ENCODE measurements at regions not wholly inside any gene's neighbourhood (a gene's known extent, or its start where the extent isn't known, plus 50 kb on each side); places are given as distances from the start of the nearest gene placed in this dataset.
A peak's percentile ranks its signal among the peaks of the same experiment; 100 is the strongest.

- Histone ChIP-seq H3K27me3 (replicated peaks; ENCODE audit: insufficient read depth, low read length) (no peaks in the 10 kb centered on the region), H3K4me2 (ENCODE audit: low read depth, low read length) (no peak overlapping the region), H3K4me3 (ENCODE audit: low read length) (no peak overlapping the region), H3K9me3 (replicated peaks; ENCODE audit: insufficient read depth, low read length) (no peaks in the 10 kb centered on the region; the same call in 1 of the 2 replicates), H3K27ac (ENCODE audit: low read length) (no peak overlapping the region), H4K20me1 (ENCODE audit: insufficient read depth, low read length) (no peaks in the 10 kb centered on the region), H2AFZ (ENCODE audit: low read length) (no peak overlapping the region), H3K9me2 (replicated peaks; ENCODE audit: insufficient read depth, low read length) (no peaks in the 10 kb centered on the region), H3K4me1 (ENCODE audit: low read length) (no peaks in the 10 kb centered on the region), H3F3A (ENCODE audit: insufficient read depth, low read length) (no peaks in the 10 kb centered on the region), H3K79me2 (ENCODE audit: low read length) (no peaks in the 10 kb centered on the region), H3K36me3 (replicated peaks; ENCODE audit: insufficient read depth, low read length) (no peaks in the 10 kb centered on the region), H3K9ac (ENCODE audit: low read length) (no peak overlapping the region)
- DNase-seq = no peak
- TF ChIP-seq EZH2 (optimal IDR thresholded peaks at IDR 0.05; ENCODE audit: low read depth, low read length) (no peak), EZH2phosphoT487 (IDR thresholded peaks at IDR 0.05; ENCODE audit: low read length) (no peak), CTCF (IDR thresholded peaks at IDR 0.05; ENCODE audit: low read length) (no peak)
Observed at GRCh38 chr11:39570526-39570925, 1888.9 kb downstream of the LRRC4C start.

GRCh38 chr11:39569789-39570188 lies 1889.7 kb downstream of the LRRC4C start:
- no peaks in the 10 kb centered on the region for H3K27me3 ChIP-seq (replicated peaks; ENCODE audit: insufficient read depth, low read length)
- H3K9me2 ChIP-seq (replicated peaks; ENCODE audit: insufficient read depth, low read length) = no peaks in the 10 kb centered on the region
- no peaks in the 10 kb centered on the region for H4K20me1 ChIP-seq (ENCODE audit: insufficient read depth, low read length)
- H3K79me2 ChIP-seq (ENCODE audit: low read length) = no peaks in the 10 kb centered on the region
- H2AFZ ChIP-seq (ENCODE audit: low read length) = 0 out of 2 replicates have a peak overlapping the region, but pooled peaks have one; percentile 6
- no peak for DNase-seq
- no peaks in the 10 kb centered on the region for H3K36me3 ChIP-seq (replicated peaks; ENCODE audit: insufficient read depth, low read length)
- H3F3A ChIP-seq (ENCODE audit: insufficient read depth, low read length) = no peaks in the 10 kb centered on the region
- no peak overlapping the region for H3K27ac ChIP-seq (ENCODE audit: low read length)
- no peaks in the 10 kb centered on the region; the same call in 1 of the 2 replicates for H3K9me3 ChIP-seq (replicated peaks; ENCODE audit: insufficient read depth, low read length)
- H3K9ac ChIP-seq (ENCODE audit: low read length) = no peak overlapping the region
- no peak overlapping the region for H3K4me2 ChIP-seq (ENCODE audit: low read depth, low read length)
- H3K4me1 ChIP-seq (ENCODE audit: low read length) = no peaks in the 10 kb centered on the region
- no peak overlapping the region for H3K4me3 ChIP-seq (ENCODE audit: low read length)
- TF ChIP-seq CTCF (IDR thresholded peaks at IDR 0.05; ENCODE audit: low read length) = no peak
- TF ChIP-seq EZH2 (optimal IDR thresholded peaks at IDR 0.05; ENCODE audit: low read depth, low read length) = no peak
- TF ChIP-seq EZH2phosphoT487 (IDR thresholded peaks at IDR 0.05; ENCODE audit: low read length) = no peak

GRCh38 chr11:39542460-39542859 lies 1917.0 kb downstream of the LRRC4C start:
- no peaks in the 10 kb centered on the region for H3K36me3 ChIP-seq (replicated peaks; ENCODE audit: insufficient read depth, low read length)
- no peak overlapping the region for H3K27ac ChIP-seq (ENCODE audit: low read length)
- H3K9me3 ChIP-seq (replicated peaks; ENCODE audit: insufficient read depth, low read length) = no peaks in the 10 kb centered on the region
- no peak overlapping the region for H3K4me3 ChIP-seq (ENCODE audit: low read length)
- no peaks in the 10 kb centered on the region for H3K79me2 ChIP-seq (ENCODE audit: low read length)
- H3K9me2 ChIP-seq (replicated peaks; ENCODE audit: insufficient read depth, low read length) = no peaks in the 10 kb centered on the region
- H3K4me2 ChIP-seq (ENCODE audit: low read depth, low read length) = no peak overlapping the region
- H3K4me1 ChIP-seq (ENCODE audit: low read length) = no peaks in the 10 kb centered on the region
- no peaks in the 10 kb centered on the region for H4K20me1 ChIP-seq (ENCODE audit: insufficient read depth, low read length)
- TF ChIP-seq EZH2 (optimal IDR thresholded peaks at IDR 0.05; ENCODE audit: low read depth, low read length) (no peak), CTCF (IDR thresholded peaks at IDR 0.05; ENCODE audit: low read length) (no peak)
- no peak for DNase-seq
- no peak overlapping the region for H3K9ac ChIP-seq (ENCODE audit: low read length)
- no peak overlapping the region for H2AFZ ChIP-seq (ENCODE audit: low read length)
- H3K27me3 ChIP-seq (replicated peaks; ENCODE audit: insufficient read depth, low read length) = no peaks in the 10 kb centered on the region
- no peaks in the 10 kb centered on the region for H3F3A ChIP-seq (ENCODE audit: insufficient read depth, low read length)
